NT2/D1 (cell line): ENCODE measurements at regions not wholly inside any gene's neighbourhood (a gene's known extent, or its start where the extent isn't known, plus 50 kb on each side); places are given as distances from the start of the nearest gene placed in this dataset.

Experiments used
- DNase-seq: peaks from one replicate; pipeline ENCODE4 v3.0.0-alpha.2; 2011; ENCODE audit warnings: low read depth, low spot score
- H3K27me3 ChIP-seq: 2 replicates; pipeline ENCODE4 v1.6.0; 2011; ENCODE audit warnings: mild to moderate bottlenecking; ENCODE audit not compliant: insufficient read length, insufficient read depth
- H3K36me3 ChIP-seq: 2 replicates; pipeline ENCODE4 v1.6.1; 2011; ENCODE audit warnings: mild to moderate bottlenecking, low read length, mixed read lengths; ENCODE audit not compliant: insufficient read depth, insufficient read length
- H3K4me1 ChIP-seq: 2 replicates; pipeline ENCODE4 v1.5.1; 2011; ENCODE audit not compliant: insufficient read depth, insufficient read length
- H3K4me3 ChIP-seq: 2 replicates; pipeline ENCODE4 v1.5.1; 2011; ENCODE audit warnings: low read depth; ENCODE audit not compliant: insufficient read length
- H3K9ac ChIP-seq: 2 replicates; pipeline ENCODE4 v1.6.0; 2011; ENCODE audit warnings: low read depth; ENCODE audit not compliant: insufficient read length
- H3K9me3 ChIP-seq: 2 replicates; pipeline ENCODE4 v1.5.1; 2011; ENCODE audit warnings: mild to moderate bottlenecking, low read length; ENCODE audit not compliant: insufficient read depth
- SUZ12 ChIP-seq: IDR thresholded peaks from 2 replicates; pipeline ENCODE4 v1.6.1; 2011; ENCODE audit not compliant: insufficient read length, insufficient read depth; ENCODE audit errors: extremely low read depth
- YY1 ChIP-seq: IDR thresholded peaks from 2 replicates; pipeline ENCODE4 v1.6.1; 2011; ENCODE audit not compliant: insufficient read length, insufficient read depth
- ZNF274 ChIP-seq: IDR thresholded peaks from 2 replicates; pipeline ENCODE4 v1.6.1; 2011; ENCODE audit warnings: mild to moderate bottlenecking, low read depth, low read length

DNA sequence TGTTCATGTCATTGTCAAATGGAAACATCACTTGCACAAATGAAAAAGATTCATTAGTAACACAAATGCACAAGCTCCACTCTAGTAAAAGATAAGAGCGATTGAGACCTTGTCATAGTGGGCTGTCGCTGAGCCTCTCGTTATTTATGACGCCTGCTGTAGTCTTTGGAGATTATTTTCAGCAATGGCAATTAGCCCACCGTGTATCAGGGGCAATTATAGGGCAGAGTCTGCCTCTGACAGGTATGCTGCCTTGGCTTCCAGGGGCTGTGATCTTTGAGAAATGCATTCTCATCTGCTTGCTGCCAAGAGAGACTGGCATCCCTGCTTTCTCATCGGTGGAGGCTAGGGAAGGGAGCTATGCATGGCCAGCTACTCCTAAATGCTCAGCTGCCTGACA, 426.8 kb upstream of the CLINT1 start:
- Histone ChIP-seq H3K27me3 (no peaks in the 10 kb centered on the region), H3K36me3 (no peaks in the 10 kb centered on the region), H3K9ac (no peak overlapping the region), H3K4me1 (no peaks in the 10 kb centered on the region), H3K4me3 (no peak overlapping the region), H3K9me3 (no peaks in the 10 kb centered on the region)
- no peak for TF ChIP-seq SUZ12
- no peak for TF ChIP-seq ZNF274
- TF ChIP-seq YY1, result no peak
- DNase-seq, result no peak

DNA sequence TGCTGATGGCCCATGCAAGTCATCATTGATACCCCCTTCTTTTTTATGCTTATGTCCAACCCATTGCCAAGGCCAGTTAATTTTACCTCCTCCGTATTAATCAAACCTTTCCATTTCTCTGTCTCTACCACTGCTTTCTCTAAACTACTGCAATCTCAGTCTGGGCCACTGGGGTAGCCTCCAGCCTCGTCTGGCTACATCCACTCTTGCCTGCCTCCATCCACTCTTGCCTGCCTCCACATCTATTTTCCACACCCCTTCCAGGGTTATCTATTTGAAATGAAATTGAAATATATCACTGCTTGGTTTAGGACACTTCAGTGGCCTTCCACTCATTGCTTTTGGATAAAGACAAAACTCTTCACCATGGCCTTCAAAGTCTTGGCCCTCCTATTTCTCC, 425.3 kb upstream of the CLINT1 start:
- H3K4me1 ChIP-seq, result no peaks in the 10 kb centered on the region
- H3K9me3 ChIP-seq, result no peaks in the 10 kb centered on the region
- H3K4me3 ChIP-seq, result no peak overlapping the region
- H3K9ac ChIP-seq, result no peak overlapping the region
- TF ChIP-seq ZNF274 (no peak), YY1 (no peak)
- DNase-seq, result no peak
- no peaks in the 10 kb centered on the region for H3K36me3 ChIP-seq
- no peaks in the 10 kb centered on the region for H3K27me3 ChIP-seq

DNA sequence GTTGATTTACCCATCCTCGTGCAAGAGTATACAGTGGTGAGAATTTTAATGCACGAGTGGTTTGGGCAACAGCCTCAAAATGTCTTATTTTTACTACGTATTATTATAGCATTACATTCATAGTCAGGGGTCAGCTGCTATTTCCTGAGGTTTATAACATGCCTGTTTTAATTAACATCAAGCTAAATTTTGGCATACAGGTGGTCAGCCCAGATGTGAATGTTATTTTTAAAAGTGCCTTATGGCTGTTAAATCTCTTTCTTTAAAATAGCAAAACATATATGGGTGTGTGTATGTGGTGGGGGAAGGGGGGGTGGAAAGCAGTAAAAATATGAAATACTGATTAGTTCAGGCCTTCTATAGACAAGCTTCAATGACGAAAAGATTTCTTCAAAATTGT, 424.5 kb upstream of the CLINT1 start:
- H3K9me3 ChIP-seq, result no peaks in the 10 kb centered on the region
- no peak for TF ChIP-seq SUZ12
- no peak for TF ChIP-seq YY1
- TF ChIP-seq ZNF274, result no peak
- H3K36me3 ChIP-seq, result no peaks in the 10 kb centered on the region
- DNase-seq, result no peak
- H3K4me1 ChIP-seq, result no peaks in the 10 kb centered on the region
- no peak overlapping the region for H3K9ac ChIP-seq
- H3K27me3 ChIP-seq, result no peaks in the 10 kb centered on the region
- H3K4me3 ChIP-seq, result no peak overlapping the region

DNA sequence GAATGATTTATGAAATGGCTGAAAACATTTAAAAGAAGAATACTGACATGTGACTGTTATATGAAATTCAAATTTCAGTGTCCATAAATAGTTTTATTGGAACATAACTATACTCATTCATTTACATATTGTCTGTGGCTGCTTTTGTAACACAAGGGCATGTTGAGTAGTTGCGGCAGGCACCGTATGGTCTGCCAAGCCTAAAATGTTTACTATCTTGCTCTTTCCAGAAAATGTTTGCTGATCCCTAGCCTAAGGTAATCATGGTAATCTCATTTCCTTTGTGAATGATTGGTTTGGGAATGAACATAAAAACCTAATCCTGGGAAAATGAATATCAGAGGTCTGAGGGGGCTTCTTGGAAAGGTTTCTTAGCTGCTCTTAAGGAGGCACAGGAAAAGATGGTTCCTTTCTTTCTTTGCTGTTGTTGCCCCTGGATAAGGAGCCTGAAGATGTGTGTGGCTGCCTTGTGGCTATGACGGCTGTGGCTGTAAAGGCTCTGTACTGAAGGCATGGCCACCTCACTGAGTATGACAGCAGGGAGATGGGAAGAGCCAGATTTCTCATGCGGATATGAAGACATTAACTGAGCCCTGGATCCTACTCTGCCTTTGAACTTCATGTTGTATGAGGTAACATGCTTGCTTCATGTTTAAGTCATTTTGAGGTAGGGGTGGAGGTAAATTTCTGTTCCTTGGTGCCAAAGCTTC, 419.4 kb upstream of the CLINT1 start:
- H3K9me3 ChIP-seq, result no peaks in the 10 kb centered on the region
- TF ChIP-seq YY1, result no peak
- DNase-seq, result no peak
- H3K36me3 ChIP-seq, result no peaks in the 10 kb centered on the region
- H3K9ac ChIP-seq, result no peak overlapping the region
- no peak overlapping the region for H3K4me3 ChIP-seq
- H3K4me1 ChIP-seq, result no peaks in the 10 kb centered on the region
- no peaks in the 10 kb centered on the region for H3K27me3 ChIP-seq

DNA sequence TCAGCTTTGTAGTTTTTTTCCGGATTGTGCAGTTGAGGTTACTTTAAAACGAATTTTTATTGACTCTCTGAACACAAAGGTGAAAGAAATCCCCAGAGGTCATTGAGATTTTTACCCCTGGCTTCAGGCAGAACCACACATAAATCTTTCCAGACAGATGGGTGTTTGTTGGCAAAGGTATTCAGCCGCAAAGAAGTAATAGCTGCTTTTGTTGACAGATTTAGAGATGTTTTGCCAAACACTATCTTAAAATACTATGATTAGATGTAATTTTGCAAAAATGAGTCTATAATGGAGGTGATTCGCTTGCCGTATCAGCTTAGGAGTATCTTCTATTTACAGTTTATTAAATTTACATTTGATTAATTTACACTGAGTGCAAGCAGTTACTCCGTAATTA, 418.3 kb upstream of the CLINT1 start:
- Histone ChIP-seq H3K36me3 (no peaks in the 10 kb centered on the region), H3K27me3 (no peaks in the 10 kb centered on the region), H3K9ac (no peak overlapping the region), H3K9me3 (no peaks in the 10 kb centered on the region), H3K4me1 (no peaks in the 10 kb centered on the region), H3K4me3 (no peak overlapping the region)
- DNase-seq, result no peak
- TF ChIP-seq YY1 (no peak), SUZ12 (no peak), ZNF274 (no peak)

DNA sequence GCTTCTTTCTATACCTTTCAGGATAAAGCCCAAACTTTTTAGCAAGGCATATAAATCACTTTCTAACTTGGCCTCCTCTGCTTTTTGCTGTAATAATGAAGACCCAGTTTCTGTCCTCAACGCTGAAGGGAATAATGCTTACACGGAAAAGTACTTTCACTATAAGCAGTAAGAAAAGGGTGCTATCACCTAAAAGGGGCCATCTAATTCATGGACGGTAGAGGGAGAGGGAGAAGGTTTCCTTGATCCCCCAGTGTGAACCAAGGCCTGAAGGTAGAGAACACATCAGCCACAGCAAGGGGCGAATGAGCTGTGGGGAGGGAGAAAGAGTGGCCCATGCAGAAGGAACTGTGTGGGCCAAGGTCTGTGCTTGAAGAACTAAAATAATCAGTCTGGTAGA, 417.7 kb upstream of the CLINT1 start:
- Histone ChIP-seq H3K9ac (no peak overlapping the region), H3K4me1 (no peaks in the 10 kb centered on the region), H3K27me3 (no peaks in the 10 kb centered on the region), H3K9me3 (no peaks in the 10 kb centered on the region), H3K36me3 (no peaks in the 10 kb centered on the region), H3K4me3 (no peak overlapping the region)
- no peak for DNase-seq
- TF ChIP-seq ZNF274 (no peak), YY1 (no peak), SUZ12 (no peak)

DNA sequence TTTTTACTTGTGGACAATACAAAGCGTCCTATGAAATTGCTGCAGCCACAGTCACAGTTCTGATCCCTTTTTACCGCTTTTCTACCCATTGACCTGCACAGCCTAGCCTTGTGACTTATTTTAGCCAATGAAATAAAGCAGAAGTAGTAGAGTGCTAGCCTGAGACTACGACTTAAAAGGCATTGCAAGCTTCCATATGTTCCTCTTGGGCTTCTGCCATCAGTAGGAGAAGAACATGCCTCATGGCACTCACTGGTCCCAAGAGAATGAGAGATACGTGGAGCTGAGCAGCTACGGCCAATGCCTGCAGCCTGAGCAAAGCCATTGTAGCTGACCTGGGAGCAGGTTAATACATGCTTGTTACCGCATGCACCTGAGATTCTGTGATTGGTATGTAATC, 416.6 kb upstream of the CLINT1 start:
- H3K36me3 ChIP-seq, result no peaks in the 10 kb centered on the region
- H3K4me3 ChIP-seq, result no peak overlapping the region
- H3K9me3 ChIP-seq, result no peaks in the 10 kb centered on the region
- no peak overlapping the region for H3K9ac ChIP-seq
- no peaks in the 10 kb centered on the region for H3K27me3 ChIP-seq
- TF ChIP-seq ZNF274, result no peak
- no peak for TF ChIP-seq YY1
- TF ChIP-seq SUZ12, result no peak
- no peak for DNase-seq
- no peaks in the 10 kb centered on the region for H3K4me1 ChIP-seq

DNA sequence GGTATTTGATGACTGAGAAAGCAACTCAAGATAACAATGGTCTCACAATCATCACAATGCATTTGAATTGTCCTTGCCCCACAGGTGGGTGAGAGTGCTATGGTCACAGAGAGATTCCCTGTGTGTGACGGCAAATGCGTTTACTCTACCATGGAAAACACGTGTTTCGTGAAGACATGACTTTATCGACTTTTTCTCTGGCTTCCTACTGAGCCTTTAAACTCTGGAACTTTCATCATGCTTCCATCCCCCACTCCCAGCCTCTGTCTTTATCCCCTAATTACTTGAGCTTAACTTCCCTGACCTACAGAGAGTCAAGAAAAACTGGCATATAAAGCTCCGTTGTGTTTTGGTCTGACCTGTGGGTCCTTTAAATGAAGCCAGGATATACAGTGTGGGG, 414.1 kb upstream of the CLINT1 start:
- no peak for TF ChIP-seq SUZ12
- Histone ChIP-seq H3K27me3 (no peaks in the 10 kb centered on the region), H3K4me3 (no peak overlapping the region), H3K36me3 (no peaks in the 10 kb centered on the region), H3K4me1 (no peaks in the 10 kb centered on the region), H3K9me3 (no peaks in the 10 kb centered on the region), H3K9ac (no peak overlapping the region)
- DNase-seq, result peak; percentile 2
